Fibroblast of the conjunctiva (primary cell): ENCODE measurements at regions not wholly inside any gene's neighbourhood (a gene's known extent, or its start where the extent isn't known, plus 50 kb on each side); places are given as distances from the start of the nearest gene placed in this dataset.

ENCODE experiments used
- DNase-seq: peaks from one replicate; pipeline ENCODE4 v3.0.0-alpha.2; 2010; ENCODE audit warnings: low read depth

- no peak for DNase-seq
These were observed 109.6 kb downstream of the WDR11 start for GRCh38 chr10:120960725-120961124.

GRCh38 chr10:120961795-120962755, 110.9 kb downstream of the WDR11 start:
- no peak for DNase-seq

- no peak for DNase-seq
These were observed 111.8 kb downstream of the WDR11 start for GRCh38 chr10:120962756-120963593.

GRCh38 chr10:120963594-120964220, 112.5 kb downstream of the WDR11 start:
- no peak for DNase-seq

- DNase-seq = no peak
These were observed 115.5 kb downstream of the WDR11 start for GRCh38 chr10:120966657-120967045.

GRCh38 chr10:120969219-120969645, 118.1 kb downstream of the WDR11 start:
- DNase-seq = no peak

- no peak for DNase-seq
These were observed 119.7 kb downstream of the WDR11 start for GRCh38 chr10:120970595-120971529.

- no peak for DNase-seq
These were observed 120.5 kb downstream of the WDR11 start for GRCh38 chr10:120971671-120972070.

- no peak for DNase-seq
These were observed 121.1 kb downstream of the WDR11 start for GRCh38 chr10:120972259-120972658.

GRCh38 chr10:120975072-120975867, 124.1 kb downstream of the WDR11 start:
- no peak for DNase-seq

GRCh38 chr10:120975868-120976225, 124.7 kb downstream of the WDR11 start:
- no peak for DNase-seq

GRCh38 chr10:120977897-120978296, 126.7 kb downstream of the WDR11 start:
- DNase-seq = no peak

GRCh38 chr10:120978589-120979252, 127.6 kb downstream of the WDR11 start:
- no peak for DNase-seq

GRCh38 chr10:120979435-120980278, 128.5 kb downstream of the WDR11 start:
- no peak for DNase-seq

- DNase-seq = no peak
These were observed 129.4 kb downstream of the WDR11 start for GRCh38 chr10:120980279-120981255.

GRCh38 chr10:120981601-120982391, 130.6 kb downstream of the WDR11 start:
- DNase-seq = no peak

- DNase-seq = no peak
These were observed 131.3 kb downstream of the WDR11 start for GRCh38 chr10:120982507-120982906.
